GM19397 (cell line): ENCODE measurements at regions not wholly inside any gene's neighbourhood (a gene's known extent, or its start where the extent isn't known, plus 50 kb on each side); places are given as distances from the start of the nearest gene placed in this dataset.
"Not testable (repeated sequence)": the region's sequence is repeated elsewhere in the genome, so short reads cannot be mapped to it uniquely, and the experiment has no call there.

Experiments used
- ATAC-seq: cut with Tn5 transposase; IDR thresholded peaks from one replicate; pipeline ENCODE4 v1.9.1; 2021; ENCODE audit warnings: mild to moderate bottlenecking, moderate library complexity; ENCODE audit not compliant: unreplicated experiment

DNA sequence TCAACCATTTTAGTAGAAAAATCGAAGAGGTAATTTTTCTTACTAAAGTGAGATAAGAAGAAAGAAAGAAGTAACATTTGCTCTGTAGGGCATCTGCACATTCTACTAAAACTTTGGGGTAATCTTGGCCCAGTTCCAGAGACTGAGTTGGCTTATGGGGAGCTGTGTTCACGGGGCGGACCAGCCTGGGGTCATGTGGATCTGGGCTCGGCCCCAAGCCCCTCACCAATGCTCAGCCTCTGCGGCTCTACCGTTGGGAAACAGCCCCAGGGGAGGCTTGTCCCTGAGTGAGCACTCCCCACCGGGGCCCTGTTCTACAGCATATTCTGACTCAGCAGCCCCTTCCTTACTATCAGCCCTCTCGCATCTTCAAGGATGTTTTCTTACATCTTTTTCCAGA is 132.3 kb downstream of the RTP5 start:
- no peak for ATAC-seq

DNA sequence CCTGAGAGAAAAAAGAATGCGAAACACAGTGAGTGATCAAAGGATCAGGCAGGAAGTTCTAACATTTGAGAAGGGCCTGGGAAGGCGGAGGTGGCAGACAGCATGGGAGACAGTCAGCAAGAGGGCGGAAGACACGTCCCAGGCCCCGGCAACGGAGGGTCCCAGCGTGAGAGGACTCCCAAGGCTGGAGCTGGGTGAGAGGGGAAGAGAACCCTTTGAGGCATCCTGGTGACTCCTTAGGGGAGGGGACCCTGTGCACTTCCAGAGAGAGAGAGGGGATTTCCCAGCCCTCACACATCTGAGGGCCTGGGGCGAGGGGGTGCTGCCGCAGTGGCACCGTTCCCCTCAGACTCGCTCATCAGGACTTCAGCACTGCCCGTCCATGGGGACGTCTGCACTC is 133.4 kb downstream of the RTP5 start:
- ATAC-seq, result no peak

DNA sequence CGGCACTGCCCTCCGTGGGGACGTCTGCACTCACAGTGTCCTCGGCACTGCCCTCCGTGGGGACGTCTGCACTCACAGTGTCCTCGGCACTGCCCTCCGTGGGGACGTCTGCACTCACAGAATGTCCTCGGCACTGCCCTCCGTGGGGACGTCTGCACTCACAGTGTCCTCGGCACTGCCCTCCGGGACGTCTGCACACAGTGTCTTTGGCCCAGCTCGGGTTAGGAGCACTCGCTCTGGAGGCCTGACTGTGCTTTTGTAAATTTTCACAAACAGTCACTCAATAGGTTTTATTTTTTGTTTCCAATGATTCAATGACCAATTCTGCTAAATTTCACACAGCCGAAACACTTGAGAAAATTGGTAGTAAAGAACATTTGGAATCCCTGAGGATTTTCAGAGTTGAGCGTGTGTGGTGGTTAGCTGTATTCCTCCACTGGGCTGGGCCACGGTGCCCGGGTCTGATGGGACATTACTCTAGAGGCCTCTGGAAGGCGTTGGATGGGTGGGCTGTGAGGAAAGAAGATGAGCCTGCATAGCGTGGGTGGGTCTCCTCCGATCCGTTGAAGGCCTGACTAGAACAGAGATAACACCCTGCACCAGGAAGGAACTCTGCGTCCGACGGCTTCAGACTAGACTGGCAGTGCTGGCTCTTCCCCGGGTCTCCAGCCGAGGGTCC is 134.8 kb downstream of the RTP5 start:
- ATAC-seq, result no peak

DNA sequence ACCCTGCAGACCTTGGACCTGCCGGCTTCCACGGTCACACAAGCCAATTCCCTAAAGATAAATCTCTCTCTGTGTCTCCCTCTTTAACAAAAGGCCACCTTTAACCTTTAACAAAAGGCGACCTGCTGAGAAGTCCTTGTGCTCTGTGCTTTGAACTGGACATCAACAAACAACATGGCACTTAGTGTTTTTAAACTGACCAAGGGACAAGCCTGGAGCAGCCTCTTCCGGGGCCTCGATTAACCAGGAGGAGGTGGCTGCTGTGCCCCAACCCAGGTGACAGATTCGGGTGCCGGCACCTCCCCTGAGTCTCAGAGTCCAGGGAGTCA is 135.3 kb downstream of the RTP5 start:
- no peak for ATAC-seq

DNA sequence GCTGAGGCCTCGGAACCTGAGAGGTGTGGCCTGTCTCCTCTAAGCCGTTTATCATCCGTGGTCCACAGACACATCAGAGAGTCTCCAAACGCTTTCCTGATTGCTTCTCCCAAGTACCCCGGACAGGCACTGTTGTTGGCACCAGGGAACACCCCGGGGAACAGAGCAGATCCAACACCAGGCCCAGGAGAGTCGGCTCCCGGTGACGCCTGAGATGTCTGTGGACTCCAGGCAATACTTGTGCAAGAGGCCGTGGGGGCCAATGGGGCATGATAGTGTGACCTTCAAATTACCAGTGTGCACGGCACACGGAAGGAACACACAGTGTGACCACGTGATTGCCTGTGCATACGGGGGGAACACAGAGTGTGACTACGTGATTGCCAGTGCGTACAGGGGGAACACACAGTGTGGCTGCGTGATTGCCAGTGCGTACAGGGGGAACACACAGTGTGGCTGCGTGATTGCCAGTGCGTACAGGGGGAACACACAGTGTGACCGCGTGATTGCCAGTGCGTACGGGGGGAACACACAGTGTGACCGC is 136.6 kb downstream of the RTP5 start:
- ATAC-seq, result not testable (repeated sequence)

DNA sequence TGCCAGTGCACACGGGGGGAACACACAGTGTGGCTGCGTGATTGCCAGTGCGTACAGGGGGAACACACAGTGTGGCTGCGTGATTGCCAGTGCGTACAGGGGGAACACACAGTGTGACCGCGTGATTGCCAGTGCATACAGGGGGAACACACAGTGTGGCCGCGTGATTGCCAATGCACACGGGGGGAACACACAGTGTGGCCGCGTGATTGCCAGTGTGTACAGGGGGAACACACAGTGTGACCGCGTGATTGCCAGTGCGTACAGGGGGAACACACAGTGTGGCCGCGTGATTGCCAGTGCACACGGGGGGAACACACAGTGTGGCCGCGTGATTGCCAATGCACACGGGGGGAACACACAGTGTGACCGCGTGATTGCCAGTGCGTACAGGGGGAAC is 139.4 kb downstream of the RTP5 start:
- ATAC-seq, result not testable (repeated sequence)

DNA sequence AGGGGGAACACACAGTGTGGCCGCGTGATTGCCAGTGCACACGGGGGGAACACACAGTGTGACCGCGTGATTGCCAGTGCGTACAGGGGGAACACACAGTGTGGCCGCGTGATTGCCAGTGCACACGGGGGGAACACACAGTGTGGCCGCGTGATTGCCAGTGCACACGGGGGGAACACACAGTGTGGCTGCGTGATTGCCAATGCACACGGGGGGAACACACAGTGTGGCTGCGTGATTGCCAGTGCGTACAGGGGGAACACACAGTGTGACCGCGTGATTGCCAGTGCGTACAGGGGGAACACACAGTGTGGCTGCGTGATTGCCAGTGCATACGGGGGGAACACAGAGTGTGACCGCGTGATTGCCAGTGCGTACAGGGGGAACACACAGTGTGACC is 140.3 kb downstream of the RTP5 start:
- not testable (repeated sequence) for ATAC-seq

DNA sequence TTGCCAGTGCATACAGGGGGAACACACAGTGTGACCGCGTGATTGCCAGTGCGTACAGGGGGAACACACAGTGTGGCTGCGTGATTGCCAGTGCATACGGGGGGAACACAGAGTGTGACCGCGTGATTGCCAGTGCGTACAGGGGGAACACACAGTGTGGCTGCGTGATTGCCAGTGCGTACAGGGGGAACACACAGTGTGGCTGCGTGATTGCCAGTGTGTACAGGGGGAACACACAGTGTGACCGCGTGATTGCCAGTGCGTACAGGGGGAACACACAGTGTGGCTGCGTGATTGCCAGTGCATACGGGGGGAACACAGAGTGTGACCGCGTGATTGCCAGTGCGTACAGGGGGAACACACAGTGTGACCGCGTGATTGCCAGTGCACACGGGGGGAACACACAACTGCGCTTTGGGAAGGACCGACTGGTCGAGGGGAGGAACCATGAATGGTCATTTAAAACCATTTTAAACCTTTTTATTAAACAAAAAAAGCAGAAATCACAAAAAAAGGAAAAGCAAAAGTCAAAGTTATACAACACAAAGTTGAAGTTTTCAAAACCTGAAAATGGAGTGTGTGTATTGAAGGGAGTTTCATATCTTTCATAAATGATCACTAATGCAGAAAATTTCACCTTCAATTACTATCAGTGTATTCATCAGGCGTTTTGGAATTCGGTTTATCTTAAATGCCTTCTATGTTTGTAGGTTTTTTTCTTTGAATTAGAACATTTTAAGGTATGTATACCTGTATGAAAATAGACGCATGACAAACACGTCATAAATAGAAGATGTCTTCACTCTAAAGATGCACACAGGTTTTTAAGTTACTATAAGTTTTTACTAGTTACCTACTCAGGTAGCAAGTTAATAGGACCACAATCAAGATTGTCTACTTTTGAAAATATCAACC is 141.0 kb downstream of the RTP5 start:
- not testable (repeated sequence) for ATAC-seq

DNA sequence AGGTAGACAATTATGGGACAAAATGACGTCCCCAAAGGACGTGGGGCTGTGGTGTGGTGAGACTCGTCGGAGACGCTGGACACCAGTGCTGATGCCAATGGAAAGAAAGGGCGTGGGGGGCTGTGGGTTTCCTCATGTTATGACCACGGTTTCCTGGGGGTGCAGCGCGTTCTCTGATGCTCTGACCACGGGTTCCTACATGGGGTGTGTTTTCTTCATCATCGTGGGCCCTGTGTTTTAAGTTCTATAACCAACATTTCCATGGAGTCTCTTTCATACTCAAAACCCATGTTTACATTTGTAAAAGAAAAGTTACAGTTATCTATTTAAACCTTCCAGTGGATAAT is 141.6 kb downstream of the RTP5 start:
- no peak for ATAC-seq

DNA sequence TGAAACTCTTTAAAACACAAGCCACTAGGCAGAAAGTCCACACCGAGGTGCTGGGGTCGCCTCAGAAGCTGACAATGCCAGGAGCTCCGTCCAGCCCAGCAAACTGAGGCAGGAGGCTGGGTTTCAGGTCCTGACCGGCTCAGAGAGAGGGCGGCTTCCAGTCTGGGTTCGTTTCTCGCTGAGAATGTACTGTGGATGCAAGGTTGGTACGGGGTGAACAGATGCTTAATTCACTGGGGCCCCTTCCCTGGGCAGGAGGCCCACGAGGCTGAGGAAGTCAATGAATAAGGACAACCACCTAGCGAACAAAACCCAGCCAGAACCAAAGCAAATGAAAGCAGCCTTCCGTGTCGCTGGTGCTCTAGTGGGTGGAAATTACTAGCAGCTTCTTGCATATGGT is 142.0 kb downstream of the RTP5 start:
- no peak for ATAC-seq

DNA sequence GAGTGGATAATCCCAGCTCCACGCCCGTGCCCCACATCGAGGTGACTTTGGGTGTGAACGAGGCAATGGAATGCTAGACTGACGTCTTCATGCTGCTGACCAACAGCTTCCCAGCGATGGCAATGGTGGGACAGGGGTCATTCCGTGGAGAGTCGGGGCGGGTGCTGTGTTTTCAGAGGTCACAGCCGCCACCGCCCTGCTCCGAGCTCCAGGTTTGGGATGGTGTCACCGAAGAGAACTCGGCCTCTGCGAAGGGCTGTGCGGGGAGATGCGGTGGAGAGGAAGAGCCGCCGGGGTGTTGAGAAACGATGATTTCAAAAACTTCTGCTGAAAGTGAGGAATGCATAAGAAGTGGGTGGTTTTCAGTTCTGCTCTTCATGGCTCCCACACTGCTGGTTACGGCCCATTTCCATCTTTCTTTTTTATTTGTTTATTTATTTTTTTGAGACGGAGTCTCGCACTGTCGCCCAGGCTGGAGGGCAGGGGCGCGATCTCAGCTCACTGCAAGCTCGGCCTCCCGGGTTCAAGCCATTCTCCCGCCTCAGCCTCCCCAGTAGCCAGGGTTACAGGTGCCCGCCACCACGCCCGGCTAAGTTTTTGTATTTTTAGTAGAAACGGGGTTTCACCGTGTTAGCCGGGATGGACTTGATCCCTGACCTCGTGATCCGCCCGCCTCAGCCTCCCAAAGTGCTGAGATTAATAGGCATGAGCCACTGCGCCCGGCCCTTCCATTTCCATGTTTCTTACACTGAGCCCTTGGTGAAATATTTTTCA is 142.6 kb downstream of the RTP5 start:
- ATAC-seq, result no peak

DNA sequence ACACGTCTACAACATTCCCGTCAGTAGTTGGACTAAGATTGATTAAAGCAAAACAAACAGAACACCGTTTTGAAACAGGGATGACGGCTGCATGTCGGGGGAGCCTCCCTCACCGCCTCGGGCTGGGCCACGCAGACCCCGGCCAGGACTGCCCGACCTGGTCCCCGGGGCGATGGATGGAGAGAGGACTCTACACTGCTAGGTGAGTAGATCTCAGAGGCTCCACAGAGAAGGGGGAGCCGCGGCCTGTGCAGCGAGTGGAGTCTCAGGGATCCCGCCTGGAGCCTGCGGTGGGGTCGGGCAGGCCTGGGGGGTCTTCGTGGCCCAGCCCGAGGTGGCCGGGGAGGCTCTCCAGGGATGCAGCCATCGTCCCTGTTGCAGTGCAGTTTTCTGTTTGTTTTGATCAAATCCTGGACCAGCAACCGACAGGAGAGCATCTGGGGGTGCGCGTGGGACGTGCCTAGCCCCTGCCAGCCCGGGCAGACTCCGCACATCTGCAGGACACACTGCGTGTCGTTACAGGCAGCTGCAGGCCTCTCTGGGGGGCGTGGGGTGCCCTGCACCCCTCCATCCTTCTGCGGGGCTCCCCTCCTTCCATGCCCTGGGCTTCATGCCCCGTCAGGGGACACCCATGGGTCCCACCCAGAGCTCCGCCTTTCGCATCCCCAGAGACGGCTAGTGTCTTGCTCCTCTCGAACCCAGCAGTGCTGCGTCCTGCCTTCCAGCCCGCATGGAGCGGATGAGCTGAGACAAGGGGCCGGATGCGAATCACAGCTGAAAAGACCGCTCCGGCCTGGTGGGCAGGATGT is 143.6 kb downstream of the RTP5 start:
- ATAC-seq, result no peak

DNA sequence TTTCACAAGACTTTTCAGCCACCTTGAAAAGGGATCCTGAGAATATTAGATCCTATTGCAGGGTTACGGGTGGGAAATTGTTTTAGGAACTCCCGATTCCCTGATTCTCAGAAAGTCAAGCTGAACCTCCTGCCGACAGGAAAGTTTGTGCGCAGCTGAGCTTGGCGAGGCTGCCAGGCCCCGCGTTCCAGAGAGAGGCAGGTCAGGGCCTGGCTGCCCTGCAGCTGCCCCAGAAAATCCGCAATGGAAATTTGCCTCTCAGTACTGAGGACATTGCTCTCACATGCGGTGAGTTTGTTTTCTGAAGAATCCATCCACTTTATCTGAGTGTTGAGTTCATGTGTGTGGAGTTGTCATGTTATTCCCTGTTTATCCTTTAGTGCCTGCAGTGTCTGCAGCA is 144.2 kb downstream of the RTP5 start:
- ATAC-seq, result no peak

DNA sequence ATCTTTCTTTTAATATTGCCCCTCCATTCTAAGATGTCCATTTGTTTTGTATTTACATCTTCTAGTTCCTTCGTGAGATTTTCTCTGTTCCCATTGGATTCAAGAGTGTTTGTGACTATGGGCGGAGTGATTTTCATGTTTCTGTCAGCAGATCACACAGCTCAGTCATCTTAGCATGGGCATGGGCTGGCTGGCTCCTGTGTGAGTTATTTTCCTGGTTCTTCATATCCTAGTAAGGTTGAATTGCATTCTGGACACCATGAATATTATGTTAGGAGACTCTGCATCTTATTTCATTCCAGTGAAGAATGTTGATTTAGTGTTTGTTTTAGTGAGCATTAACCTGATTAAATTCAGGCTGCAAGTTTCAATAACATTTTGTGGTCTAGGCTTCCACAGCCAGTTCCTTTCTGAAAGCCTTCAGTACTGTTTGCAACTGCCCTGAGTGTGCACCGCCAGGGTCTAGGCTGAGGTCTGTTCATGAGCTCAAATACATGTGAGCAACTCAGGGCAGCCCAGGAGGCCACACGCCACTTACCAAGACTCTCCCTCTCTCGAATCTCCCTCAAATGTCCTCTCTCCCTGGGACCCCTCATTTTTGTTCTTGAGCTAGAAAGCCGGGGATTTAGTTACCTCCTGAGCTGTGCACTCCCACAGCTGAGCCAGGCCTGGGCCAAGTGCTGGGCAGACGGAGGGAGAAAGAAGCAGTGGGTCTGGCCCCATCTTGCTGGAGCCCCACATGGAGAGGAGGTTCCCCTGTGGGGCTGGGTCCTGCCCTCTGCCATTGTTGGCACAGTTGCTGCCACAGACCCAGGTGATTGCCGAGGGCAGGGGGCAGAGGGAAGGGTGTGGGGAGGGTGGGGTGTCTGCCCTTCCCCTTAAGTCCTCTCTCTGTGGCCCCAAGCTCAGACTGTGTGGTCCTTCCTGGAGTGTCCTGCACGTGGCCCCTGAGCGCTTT is 145.9 kb downstream of the RTP5 start:
- ATAC-seq, result no peak

DNA sequence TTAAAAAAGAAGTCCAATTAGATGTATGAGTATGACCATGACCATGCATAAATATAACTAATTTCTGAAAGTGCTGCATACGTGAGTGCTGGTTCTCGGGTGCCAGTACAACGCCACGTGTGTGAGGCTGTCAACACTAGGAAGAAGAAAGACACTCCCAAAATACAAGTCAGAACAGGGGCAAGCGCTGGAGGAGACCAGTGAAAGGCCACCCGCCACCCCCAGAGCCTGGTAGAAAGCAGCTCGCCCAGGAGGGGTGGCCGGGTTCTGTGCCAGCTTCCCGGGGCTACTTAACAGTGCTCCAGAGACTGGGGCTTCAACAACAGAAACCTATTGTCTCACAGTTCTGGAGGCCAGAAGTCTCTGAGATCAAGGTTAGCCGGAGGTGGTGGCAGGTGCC is 147.6 kb downstream of the RTP5 start:
- no peak for ATAC-seq

DNA sequence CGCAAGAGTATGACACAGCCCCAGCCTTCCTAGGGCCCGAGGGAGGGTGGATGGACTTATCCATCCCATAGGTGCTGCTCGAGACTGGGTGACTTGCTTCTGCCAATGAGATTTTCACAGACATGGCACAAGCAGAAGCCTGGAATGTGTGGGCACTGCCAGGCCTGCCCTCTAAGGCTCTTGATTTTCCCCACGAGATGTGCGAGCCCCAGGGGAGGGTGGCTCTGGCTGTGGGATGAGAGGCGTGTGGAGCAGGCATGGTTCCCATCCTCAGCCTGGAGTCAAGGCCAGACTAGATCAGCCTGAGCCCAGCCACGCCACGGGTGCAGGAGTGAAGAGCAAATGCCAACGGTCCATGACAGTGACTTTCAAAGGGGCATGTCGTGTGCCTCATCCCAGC is 148.9 kb downstream of the RTP5 start:
- not testable (repeated sequence) for ATAC-seq

DNA sequence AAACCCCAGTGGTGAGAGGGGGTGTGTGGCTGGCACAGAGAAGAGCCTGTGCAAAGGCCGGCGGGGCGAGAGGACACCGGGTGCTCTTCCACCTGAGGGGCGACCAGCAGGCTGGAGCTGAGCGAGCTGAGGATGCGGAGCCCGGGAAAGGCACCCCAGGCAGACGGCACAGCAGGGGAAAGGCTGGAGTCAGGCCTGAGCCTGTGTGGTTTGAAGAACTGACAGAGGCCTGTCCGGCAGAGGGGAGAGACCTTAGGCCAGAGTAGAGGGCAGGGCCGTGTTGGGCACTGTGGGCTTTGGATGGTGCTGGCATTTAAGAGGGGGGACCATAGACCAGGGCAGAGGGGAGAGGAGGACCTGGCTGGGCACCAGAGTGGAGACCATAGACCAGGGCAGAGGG is 149.8 kb downstream of the RTP5 start:
- ATAC-seq, result no peak

DNA sequence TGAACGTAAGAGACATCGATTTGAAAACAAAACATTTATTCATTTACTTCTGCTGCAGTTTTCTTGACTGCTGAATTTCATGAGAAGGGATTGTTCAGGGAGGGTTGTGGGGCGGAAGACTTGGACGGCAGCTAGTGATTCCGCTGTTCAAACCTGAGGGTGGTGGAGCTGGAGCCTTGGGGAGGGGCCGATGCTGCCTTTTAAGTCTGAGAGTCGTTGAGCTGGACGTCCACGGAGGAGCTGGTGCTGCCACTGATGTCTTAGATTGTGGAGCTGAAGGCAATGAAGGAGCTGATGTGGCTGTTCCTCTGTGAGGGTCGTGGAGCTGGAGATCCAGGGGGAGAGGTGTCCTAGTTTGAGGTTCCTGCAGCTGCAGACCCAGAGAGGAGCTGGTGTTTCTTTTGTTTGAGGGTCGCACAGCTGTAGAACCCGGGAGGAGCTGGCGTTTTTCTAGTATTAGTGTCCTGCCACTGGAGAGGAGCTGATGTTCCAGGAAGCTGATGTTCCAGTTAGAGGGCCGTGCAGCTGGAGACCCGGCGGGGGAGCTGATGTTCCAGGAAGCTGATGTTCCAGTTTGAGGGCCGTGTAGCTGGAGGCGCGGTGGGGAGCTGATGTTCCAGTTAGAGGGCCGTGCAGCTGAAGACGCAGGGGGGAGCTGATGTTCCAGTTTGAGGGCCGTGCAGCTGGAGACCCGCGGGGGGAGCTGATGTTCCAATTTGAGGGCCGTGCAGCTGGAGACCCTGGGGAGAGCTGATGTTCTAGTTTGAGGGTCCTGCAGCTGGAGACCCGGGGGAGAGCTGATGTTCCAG is 150.9 kb downstream of the RTP5 start:
- no peak for ATAC-seq
